Activated CD4-positive, alpha-beta T cell treated with anti-CD3 and anti-CD28 coated beads, Interleukin-2, amount 50 U/mL, for 4 hours (primary cell): ENCODE measurements at regions not wholly inside any gene's neighbourhood (a gene's known extent, or its start where the extent isn't known, plus 50 kb on each side); places are given as distances from the start of the nearest gene placed in this dataset.

Experiments
- DNase-seq, 2 experiments: peaks; one replicate each; pipeline ENCODE4 v3.0.0-alpha.2; 2020

DNA sequence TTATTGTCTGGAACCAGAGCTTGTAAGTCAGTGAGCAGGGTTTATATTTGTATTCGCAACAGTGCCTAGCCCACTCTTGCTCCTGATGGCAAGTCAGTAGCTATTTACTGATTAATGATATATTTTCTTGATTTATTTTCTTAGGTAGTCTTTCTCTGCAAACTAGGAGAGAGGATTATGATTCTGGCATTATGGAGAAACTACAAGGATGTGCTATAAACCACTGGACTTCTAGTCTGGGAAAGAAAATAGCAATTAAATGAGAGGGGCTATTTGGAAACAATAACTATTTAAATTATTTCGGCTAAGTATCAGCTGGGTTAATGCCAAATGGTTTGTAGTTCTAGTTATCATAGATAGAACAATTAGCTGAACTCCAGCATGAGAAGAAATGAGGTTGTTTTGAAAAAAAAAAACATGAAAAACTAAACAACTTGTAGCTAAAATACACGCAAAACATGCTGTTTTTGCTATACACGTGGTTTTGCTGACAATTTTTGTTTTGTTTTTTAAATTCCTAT lies 304.9 kb upstream of the TCF21 start:
- no peak for DNase-seq

DNA sequence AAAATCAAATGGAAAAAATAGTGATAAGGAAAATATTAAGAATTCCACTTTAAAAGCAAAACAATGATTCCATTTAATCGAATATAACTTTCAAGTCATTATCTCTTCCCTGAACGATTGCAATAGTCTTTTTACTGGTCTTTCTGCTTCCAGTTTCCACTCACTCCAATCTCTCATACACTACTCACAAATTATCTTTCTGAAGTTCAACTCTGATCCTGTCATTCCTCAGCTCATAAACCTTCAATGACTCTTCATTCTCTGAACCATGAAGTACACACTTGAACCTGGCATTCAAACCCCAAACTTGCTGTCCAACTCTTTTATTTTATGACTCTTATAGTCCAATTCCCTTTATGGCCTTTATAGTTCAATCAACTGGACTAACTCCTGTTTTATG lies 304.1 kb upstream of the TCF21 start:
- DNase-seq, result no peak

DNA sequence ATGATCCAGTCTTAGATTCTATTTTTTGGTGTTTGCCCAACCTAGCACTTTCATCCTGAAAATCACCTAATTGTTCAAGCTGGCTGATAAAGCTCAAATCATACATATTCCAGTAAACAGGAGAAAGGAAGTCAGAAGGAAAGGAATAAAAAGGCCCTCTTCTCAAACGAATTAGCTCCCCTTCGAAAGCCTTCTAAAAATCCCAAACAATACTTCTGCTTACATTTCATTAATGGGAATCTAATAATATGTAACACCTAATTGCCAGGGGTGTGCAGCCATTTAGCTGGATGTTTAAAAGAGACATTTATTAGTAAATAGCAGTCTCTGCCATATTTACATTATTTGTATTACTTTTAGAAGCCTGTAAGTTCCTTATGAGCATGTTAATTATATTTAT lies 302.9 kb upstream of the TCF21 start:
- DNase-seq, result no peak

DNA sequence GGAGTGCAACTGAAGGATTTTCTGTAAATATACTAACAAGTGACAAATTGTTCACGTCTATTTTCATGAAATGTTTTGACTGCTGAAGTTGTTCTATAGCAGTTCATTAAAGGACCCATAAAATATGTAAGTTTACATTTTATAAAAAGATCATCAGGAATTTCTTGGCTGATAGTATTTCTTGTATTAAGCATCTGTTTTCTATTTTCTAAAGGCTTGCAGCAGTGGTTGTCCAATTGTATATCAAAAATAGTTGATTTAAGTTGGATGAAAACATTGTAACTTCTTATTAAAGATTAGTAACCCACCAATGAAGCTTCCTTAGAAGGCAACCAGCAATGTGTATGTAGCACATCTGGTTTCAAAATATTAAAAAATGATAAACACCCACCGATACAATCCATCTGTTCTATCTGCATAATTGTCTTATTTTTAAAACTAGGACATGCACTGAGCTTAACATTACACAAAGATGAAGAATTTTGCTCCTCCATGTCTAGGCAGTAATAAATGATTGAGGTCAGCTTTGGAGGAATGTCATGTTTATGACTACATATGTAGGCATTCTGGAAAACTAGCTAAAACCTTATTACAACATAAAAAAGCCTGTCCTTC lies 301.3 kb upstream of the TCF21 start:
- no peak for DNase-seq

DNA sequence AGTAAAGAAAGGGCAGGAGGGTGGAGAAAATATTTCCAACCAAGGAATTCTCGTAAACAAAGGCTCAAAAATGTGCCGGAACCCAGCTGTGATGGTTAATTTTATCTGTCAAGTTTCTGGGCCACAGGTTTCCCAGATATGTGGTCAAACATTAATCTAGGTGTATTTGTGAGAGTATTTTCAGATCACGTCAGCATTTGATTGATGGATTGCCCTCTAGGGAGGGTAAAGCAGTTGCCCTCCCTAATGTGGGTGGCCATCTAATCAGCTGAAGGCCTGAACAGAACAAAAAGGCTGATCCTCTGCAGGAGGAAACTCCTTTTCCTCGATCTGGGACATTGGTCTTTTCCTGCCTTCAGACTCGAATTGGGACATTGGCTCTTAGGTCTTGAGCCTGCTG lies 298.7 kb upstream of the TCF21 start:
- no peak for DNase-seq

DNA sequence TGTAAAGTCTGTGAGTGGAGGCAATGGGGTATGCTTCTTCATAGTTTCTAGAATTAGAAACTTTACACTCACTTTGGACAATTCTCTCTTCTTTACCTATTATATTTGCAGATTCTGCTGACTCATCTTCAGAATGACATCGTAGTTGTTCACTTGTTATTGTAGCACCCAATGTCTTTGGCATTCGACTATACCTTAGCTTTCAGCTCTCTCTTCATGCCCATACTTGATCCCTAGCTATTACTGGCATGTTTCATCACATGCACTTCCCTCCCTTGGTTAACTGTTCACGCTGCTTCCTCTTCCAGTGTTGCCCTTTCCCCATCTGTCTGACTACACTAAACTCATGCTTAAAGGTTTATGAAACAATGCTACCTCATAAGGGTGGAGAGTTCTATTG lies 298.1 kb upstream of the TCF21 start:
- DNase-seq, result no peak

DNA sequence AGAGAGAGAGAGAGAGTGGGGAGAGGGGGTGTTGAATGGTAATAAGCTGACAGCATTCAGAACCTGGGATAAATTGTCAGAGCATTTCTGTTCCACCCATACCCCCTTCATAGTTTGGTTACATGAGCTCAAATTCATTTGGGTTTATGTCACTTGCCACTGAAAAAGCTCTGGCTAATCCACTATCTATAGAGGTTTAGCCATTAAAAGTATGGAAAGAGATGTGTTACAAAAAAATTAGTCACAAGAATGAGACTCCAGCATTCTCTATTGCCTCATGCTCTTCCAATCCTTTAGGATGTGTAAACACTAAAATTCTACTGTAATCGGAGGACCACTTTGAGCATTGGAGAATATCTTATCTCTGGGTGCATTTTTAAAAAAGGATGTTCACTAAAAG lies 297.6 kb upstream of the TCF21 start:
- DNase-seq, result no peak

DNA sequence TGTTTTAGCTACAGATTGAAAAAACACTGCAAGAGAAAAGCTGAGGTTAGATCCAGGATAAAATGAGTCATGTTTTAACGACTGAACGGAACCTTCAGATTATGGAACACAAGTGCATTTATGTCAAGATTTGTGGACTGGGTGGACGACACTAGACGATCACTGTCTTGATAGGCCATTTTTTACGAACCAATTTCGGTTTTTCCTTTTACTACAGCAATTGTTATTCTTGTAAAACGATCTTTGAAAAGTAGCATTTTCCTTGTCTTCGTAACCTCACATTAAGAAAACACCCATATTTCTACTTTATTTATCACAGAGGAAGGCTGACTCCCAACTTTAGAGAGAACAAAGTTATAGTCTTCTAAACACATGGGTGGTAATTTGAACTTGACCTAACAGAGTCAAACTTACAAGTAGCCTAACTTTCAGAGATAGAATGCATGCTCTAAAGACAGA lies 294.2 kb upstream of the TCF21 start:
- DNase-seq, result no peak

DNA sequence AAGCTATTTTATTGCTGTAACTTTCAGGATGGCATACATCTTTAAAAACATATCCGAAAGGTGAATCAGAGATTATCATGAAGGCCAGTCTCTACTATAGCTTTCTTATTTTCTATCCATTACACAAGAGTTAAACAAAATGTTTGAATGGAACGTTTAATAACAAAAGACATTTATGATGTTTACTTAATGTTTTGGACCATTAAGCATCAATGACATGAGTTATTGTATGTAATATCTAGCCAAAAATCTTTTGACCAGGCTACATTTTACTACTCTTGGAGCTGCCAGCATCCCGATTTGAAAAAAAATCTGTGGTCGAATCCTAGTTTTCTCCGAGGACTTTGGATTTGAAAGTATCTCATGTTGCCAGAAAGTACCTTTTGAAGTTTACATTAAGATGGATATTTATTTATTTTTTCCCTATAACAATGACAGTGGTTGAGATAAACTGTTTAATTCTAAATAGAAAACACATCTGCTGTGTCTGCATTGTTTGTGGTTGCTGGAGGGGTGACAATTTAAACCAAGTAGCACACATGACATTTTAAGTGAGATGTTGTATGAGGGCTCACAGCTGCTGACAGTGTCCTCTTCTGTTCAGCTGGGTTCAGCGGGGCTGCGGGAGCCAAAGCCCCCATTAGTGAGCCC lies 293.7 kb upstream of the TCF21 start:
- no peak for DNase-seq

DNA sequence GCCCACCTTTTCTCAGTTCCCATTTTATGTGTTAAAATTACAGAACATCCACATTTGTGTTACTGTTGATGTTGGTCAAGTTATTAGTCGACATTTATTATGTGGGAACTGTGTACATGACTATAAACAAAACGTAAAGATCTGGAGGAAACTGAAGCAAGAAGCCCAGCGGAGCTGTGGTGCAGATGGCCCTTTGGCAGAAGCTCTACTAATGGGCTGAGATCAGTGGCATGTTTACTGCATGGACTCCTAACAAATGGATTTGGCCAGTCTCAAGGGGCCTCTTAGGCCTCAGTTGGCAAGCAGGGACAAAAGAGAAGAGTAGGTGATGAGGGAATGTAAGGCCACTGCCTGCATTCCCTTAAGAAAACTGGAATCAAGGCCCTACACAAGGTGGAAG lies 282.1 kb upstream of the TCF21 start:
- no peak for DNase-seq

DNA sequence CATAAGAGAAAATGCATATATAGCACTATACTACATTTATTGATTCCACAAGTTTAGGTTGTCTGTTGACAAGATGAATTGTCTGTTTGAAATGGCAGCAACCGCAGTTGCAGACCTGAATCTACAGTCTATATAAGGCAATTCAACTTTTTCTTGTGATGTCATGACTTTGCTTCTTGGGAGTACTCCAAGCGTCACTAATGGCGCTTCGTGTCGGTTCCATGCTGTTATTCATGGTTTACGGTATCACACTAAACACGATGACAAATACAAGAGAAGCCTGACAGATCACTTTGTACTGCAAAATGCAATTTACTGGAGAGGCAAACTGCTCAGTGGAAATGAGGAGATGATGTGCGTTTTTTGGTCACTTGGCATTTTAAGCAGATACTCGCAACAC lies 280.3 kb upstream of the TCF21 start:
- DNase-seq, result no peak

DNA sequence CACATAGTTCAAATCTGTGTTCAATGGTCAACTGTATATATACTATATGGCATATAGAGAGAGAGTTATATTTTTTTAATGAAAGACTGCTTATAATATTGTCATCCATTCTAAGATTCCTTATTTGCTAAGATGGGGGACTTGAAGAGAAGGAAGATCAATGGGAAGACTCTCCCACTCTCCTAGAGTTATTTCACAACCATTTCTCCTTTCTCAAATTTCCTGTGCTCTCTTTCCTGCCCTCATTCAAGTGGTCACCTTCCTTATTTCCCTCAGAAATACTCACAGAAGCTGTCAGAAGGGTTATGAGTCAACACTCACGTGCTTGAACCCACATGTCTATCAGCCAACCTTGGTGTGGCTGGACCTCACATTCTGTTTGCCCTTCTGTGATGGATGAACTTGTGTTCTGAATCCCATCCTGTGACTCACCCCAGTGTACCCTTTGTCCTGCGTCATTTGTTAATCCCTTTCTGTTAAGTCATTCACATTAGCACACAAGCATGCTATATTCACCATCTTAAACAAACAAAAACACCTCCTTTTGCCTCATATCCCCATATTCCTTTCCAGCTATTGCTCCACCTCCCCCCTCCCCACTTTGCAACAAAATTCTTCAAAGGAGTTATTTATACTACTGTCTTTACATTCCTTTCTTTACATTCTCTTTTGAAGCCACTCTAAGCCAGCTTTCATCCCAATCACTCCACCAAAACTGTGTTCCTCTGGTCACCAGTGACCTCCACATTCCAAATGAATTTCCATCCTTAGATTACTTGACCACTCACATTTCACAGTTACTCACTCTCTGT lies 279.3 kb upstream of the TCF21 start:
- no peak for DNase-seq

DNA sequence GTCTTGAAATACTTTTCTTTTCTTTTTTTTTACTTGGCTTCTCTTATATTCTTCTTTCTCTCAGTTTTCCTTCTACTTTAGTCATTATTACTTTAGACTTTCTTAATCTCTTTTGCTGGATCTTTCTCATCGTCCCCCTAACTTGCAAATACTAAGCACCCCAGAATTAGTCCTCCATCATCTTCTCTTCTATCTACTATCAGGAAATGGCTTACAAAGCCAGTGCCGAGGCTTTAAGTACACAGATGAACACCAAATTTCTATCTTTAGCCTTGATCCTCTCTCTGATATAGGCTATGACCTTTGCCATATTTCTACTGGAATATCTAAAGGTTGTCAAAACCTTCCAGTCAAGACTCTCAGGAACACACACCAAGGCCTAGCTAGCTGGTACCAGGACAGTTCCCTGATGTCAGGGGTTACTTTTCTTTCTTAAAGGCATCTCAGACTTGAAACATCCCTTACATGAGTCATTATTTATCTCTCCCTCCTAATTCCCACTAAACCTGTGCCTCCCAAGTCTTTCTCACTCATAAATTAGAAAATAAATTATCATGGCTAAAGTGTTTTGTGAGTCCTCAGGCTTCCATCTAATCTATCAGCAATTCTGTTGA lies 278.6 kb upstream of the TCF21 start:
- no peak for DNase-seq

DNA sequence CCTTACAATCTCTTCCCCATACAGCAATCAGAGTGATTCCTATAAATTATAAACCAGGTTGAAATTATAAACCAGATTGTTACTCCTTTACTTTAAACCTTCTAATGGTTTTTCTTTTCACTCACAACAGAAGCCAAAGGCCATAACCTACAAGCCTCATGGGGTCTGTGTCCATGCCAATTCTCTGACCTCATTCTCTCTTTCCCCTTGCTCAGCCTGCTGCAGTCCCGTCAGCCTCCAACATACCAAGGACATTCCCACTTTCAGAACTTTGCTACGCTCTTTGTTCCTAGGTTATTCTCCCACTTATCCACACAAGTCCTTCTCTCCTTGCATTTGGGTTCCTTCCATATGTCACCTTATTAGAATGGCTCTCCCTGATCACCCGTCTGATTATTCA lies 277.9 kb upstream of the TCF21 start:
- no peak for DNase-seq

DNA sequence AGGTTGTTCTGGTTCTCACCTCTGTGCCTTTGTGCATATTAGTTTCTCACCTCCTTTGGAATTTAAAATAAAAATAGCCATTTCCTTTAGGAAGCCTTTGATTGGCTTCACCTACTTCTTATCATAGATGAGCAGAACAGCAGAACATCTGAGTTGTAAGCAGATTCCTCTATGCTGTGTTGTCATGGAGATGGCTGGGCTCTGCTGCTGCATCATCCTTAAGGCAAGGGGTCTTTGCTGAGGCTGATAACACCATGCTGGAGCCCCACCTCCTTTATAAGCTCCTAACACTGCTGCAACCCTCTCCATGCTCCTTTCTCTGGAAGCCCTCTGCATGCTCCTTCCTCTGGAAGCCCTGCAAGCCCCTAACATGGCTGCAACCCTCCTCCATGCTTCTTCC lies 276.5 kb upstream of the TCF21 start:
- DNase-seq, result no peak

DNA sequence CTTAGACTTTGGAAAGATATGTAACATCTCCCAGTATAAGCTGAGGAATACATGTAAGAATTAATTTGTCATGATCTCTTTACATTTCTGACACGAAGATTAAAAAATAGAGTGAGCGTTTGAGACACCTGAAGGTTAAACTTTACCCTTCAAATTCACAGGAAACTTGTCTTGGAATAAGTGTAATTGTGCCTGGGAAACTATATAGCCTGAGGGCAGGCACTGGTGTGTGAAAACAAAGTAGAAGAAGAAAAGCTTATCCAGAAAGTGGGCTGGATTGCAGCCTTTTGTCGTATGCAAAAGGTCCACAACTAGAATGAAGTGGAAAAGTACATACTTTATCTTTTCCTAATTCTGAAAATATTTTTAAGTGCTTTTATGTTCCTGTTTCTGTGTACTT lies 275.7 kb upstream of the TCF21 start:
- no peak for DNase-seq

DNA sequence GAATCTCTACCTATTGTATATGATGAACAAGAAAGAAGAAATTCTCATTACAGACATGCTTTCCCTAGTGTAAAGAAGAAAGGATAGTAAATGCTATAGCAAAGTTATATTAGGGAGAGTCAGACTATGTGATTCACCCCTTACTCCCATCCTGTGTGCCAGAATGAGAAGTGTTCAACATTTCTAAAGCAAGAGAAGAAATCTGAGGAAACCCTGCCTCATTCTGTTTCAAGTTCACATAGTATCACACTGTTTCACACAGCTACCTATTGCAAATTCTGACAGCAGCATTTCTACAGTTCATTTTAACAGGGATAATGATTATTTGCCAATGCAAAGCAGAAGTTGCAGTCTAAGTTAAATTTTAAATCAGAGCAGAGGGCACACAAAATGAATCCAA lies 267.2 kb upstream of the TCF21 start:
- DNase-seq, result no peak

DNA sequence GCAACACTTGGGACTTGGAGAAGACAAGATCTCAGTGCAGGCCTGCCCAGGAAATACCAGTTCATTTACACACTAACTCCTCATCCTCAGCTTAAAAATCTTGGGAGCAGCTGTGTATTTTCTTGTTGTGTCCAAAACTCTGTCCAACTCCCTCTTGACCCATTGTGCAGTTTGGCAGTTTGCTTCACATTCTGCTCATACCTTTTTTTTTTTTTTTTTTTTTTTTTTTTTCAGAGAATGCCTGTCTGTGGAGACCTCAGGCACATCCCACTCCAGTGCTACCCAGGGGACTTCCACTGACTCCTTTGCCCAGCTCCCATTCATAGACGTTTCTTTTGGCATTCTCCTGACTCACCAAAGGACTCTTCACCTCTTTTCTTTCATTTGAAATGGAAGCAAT lies 265.8 kb upstream of the TCF21 start:
- no peak for DNase-seq

DNA sequence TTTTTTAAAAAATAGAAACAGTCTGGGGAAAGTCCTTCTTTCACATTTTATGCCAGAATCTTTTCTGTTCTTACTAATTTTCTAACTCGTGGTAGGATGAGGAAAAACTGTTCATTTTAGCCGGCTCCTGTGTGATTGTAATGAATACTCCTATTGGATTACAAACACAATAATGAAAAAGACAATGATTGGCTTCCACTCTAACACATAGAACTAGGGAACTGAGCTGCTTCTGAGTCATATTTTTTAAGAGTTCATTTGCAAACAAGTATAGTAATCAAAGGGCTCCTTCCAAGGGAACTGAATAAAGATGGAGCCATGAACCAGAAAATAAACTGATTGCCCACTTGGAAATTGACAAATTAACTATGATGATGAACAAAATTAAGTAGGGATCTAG lies 265.3 kb upstream of the TCF21 start:
- DNase-seq, result no peak

DNA sequence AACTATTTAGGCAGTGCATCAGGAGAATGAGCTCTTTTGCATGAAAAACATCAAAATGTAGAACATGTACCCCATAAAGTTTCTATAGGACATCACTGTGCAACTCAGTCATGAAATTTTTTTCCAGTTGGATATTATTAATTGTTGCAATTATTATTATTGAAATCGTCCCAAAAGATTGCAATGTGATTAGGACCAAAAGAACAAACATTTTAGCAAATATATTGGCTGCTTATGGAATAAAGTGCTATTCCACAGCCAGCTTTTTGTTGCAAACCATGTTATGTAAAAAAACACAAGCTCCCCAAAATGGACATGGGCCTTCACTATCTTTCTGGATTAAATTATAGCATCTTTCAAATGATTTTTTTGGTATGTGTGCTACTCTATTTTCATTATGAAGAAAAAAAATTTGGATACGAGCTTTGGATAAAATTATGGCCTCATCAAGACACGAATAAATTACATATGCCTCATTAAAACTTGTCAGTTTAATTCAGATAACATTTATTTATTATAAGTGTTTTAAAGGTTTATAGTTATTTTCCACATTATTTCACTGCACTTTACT lies 262.7 kb upstream of the TCF21 start:
- DNase-seq, result no peak

DNA sequence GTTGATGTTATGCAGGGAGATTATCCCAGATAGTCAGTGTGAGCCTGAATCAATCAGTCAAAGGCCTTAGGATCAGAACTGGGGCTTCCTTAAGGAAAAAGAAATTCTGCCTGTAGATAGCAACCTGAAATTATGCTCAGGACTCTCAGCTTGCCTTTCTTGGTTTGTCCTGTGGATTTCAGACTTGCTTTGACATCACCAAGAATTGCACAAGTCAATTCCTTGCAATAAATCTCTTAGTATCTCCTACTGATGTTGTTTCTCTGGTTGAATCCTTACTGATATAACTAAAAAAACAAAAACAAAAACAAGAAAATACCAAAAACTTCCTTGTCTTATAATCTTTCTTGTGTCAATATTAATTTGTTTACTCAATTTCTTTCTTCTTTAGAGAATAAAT lies 258.9 kb upstream of the TCF21 start:
- DNase-seq, result no peak

DNA sequence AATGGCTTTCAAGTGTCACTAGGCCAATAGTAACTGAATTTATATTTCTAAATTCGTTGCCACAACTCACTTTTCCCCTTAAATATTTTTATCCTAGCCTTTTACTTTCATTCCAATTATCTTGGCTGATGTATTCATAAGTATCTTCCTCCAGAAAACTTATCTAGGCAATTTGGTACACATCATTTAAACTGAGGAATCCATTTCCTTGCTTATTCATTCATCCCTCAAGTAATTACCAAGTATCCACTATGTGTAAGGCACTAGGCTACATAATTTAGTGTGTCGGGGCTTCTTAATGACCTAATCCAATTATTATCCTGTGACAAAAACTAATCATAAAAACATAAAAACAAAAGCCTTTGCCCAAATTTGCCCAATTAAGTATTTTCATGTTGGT lies 258.3 kb upstream of the TCF21 start:
- no peak for DNase-seq

DNA sequence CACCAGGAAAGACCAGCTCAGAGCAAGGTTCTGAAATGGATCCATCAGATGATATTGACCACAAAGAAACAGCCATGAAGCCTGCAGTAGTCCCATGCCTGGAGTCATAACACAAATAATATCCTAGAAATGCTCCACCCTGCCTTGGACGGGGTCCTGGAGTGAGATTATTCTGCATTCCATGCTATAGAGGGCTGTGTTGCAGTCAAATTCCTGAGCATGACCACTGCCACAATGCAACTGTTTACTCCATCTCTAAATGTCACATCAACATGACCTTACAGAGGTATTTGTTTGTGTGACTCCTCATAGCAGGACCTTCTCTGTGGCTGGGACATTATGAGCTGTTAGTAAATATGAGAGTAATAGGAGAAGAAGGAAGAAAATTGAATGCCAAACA lies 257.5 kb upstream of the TCF21 start:
- DNase-seq, result no peak
